B cell (primary cell): ENCODE measurements at regions not wholly inside any gene's neighbourhood (a gene's known extent, or its start where the extent isn't known, plus 50 kb on each side); places are given as distances from the start of the nearest gene placed in this dataset.

Experiments
- ATAC-seq: fragments of 200-7000 bp; cut with Tn5 transposase; one replicate; pipeline ENCODE4 v1.10.0; 2021; ENCODE audit warnings: low read depth, mild to moderate bottlenecking, moderate number of reproducible peaks, moderate library complexity
- CTCF ChIA-PET: fragments of 350-600 bp; sonication (Branson Sonifier 250); formaldehyde crosslinking; loops from one replicate; lab custom pipeline; 2021; ENCODE audit warnings: antibody characterized with exemption, inconsistent platforms; lab: Charles Lee
- POLR2A ChIA-PET: fragments of 350-600 bp; sonication (Branson Sonifier 250); formaldehyde crosslinking; loops from one replicate; lab custom pipeline; 2021; ENCODE audit warnings: antibody characterized with exemption; lab: Charles Lee
- DNase-seq: peaks from one replicate; pipeline ENCODE4 v3.0.0; 2013
- H2AFZ ChIP-seq: 2 replicates; pipeline ENCODE4 v1.6.1; 2012; ENCODE audit warnings: mild to moderate bottlenecking, low read depth, low read length; ENCODE audit not compliant: insufficient read depth, poor library complexity, severe bottlenecking
- H3K27ac ChIP-seq, 2 donors: 1 replicate in 1 of 2; 2 replicates in 1 of 2; pipeline ENCODE4 v1.5.1; 2012 to 2013; ENCODE audit warnings: low read length in 2 of 2, mild to moderate bottlenecking in 2 of 2, moderate library complexity in 1 of 2
- H3K27me3 ChIP-seq, 4 experiments: fragments of 200-600 bp in 1 of 4; sonication (generic) in 1 of 4; replicated peaks in 1 of 4; 1 replicate in 2 of 4; 2 replicates in 2 of 4; pipeline versions ENCODE4 v1.6.1 to v1.7.0; 2013 to 2016; ENCODE audit warnings: low read length in 3 of 4, mild to moderate bottlenecking in 2 of 4, mixed read lengths in 1 of 4, moderate library complexity in 1 of 4; ENCODE audit not compliant: insufficient read depth in 4 of 4, control insufficient read depth in 3 of 4; ENCODE audit errors: control extremely low read depth in 1 of 4
- H3K36me3 ChIP-seq, 2 experiments: replicated peaks in 1 of 2; 1 replicate in 1 of 2; 2 replicates in 1 of 2; pipeline versions ENCODE4 v1.6.1 to v1.7.1; 2013; ENCODE audit warnings: low read length in 1 of 2; ENCODE audit not compliant: insufficient read depth in 2 of 2, control insufficient read depth in 1 of 2; ENCODE audit errors: control extremely low read depth in 1 of 2, extremely low read depth in 1 of 2
- H3K4me1 ChIP-seq, 2 donors: fragments of 200-600 bp in 1 of 2; sonication (generic) in 1 of 2; 1 replicate in 1 of 2; 2 replicates in 1 of 2; pipeline versions ENCODE4 v1.5.1 to v1.6.1; 2013 to 2017; ENCODE audit warnings: low read length in 2 of 2; ENCODE audit not compliant: control insufficient read depth in 2 of 2, insufficient read depth in 2 of 2
- H3K4me2 ChIP-seq: replicated peaks from 2 replicates; pipeline ENCODE3; 2012; ENCODE audit warnings: mild to moderate bottlenecking, low read depth, low read length; ENCODE audit not compliant: poor library complexity, severe bottlenecking
- H3K4me3 ChIP-seq, 5 experiments: fragments of 200-600 bp in 1 of 5; sonication (generic) in 1 of 5; 1 replicate in 3 of 5; 2 replicates in 2 of 5; pipeline versions ENCODE4 v1.5.1 to v1.7.0; 2011 to 2016; ENCODE audit warnings: low read length in 4 of 5, mild to moderate bottlenecking in 4 of 5, low read depth in 2 of 5, control low read depth in 1 of 5, moderate library complexity in 1 of 5; ENCODE audit not compliant: insufficient read depth in 1 of 5; ENCODE audit errors: control extremely low read depth in 1 of 5, extremely low read depth in 1 of 5
- H3K79me2 ChIP-seq: fragments of 200-600 bp; sonication (generic); one replicate; pipeline ENCODE4 v1.6.0; 2016; ENCODE audit warnings: low read length; ENCODE audit not compliant: control insufficient read depth, insufficient read depth
- H3K9ac ChIP-seq: fragments of 200-600 bp; sonication (generic); 2 replicates; pipeline ENCODE4 v1.6.1; 2017; ENCODE audit warnings: mild to moderate bottlenecking, low read length, moderate library complexity
- H3K9me3 ChIP-seq, 3 donors: one replicate each; pipeline versions ENCODE4 v1.6.1 to v1.7.1; 2013; ENCODE audit warnings: low read length in 2 of 3; ENCODE audit not compliant: control insufficient read depth in 2 of 3, insufficient read depth in 1 of 3; ENCODE audit errors: control extremely low read depth in 1 of 3
- H4K20me1 ChIP-seq: 2 replicates; pipeline ENCODE4 v1.6.0; 2012; ENCODE audit warnings: mild to moderate bottlenecking, low read length; ENCODE audit not compliant: insufficient read depth, control insufficient read depth, poor library complexity, severe bottlenecking
- H3K27ac Mint-ChIP-seq: one replicate; pipeline ENCODE4 v1.8.0; 2021; ENCODE audit warnings: mixed read lengths
- H3K27me3 Mint-ChIP-seq: one replicate; pipeline ENCODE4 v1.8.0; 2021; ENCODE audit warnings: mixed read lengths
- H3K4me1 Mint-ChIP-seq: one replicate; pipeline ENCODE4 v1.8.0; 2021; ENCODE audit warnings: mixed read lengths
- H3K4me3 Mint-ChIP-seq: one replicate; pipeline ENCODE4 v1.8.0; 2021; ENCODE audit warnings: mixed read lengths
- H3K9me3 Mint-ChIP-seq: one replicate; pipeline ENCODE4 v1.8.0; 2022; ENCODE audit warnings: mixed read lengths; ENCODE audit not compliant: insufficient read depth
- CTCF ChIP-seq: fragments of 200-600 bp; IDR thresholded peaks from one replicate; pipeline ENCODE4 v1.8.0; 2022; ENCODE audit warnings: antibody characterized with exemption, mild to moderate bottlenecking
- EZH2 ChIP-seq: IDR thresholded peaks from 2 replicates; pipeline ENCODE4 v1.6.1; 2012; ENCODE audit warnings: borderline replicate concordance, low read depth, mild to moderate bottlenecking, moderate library complexity, low read length; ENCODE audit not compliant: insufficient read depth, poor library complexity, severe bottlenecking
- WGBS: methylation state at CpG from one replicate; pipeline ENCODE4 v1.1.5; 2013; ENCODE audit warnings: missing lambda C conversion rate; ENCODE audit not compliant: insufficient coverage; 5-methylcytosine and 5-hydroxymethylcytosine counted together
- intact Hi-C: fragments of 100-400 bp; cut with micrococcal nuclease; formaldehyde crosslinking; loops from one replicate; pipeline ENCODE4 v1.10.0; 2022

- H3K9me3 Mint-ChIP-seq: no peaks in the 10 kb centered on the region
- no peak overlapping the region for H3K27ac ChIP-seq
- no peak overlapping the region for H3K27ac Mint-ChIP-seq
- H3K27me3 Mint-ChIP-seq: no peaks in the 10 kb centered on the region
- H3K9ac ChIP-seq: no peak overlapping the region
- DNase-seq: no peak
- H3K9me3 ChIP-seq: no peaks in the 10 kb centered on the region
- intact Hi-C loops: no loop called here
- H3K4me3 ChIP-seq: no peak overlapping the region
- 100% methylated on average over 2 of the region's 3 CpGs for WGBS
- H3K4me3 Mint-ChIP-seq: no peak overlapping the region
- H3K36me3 ChIP-seq: no peaks in the 10 kb centered on the region
- H3K4me1 Mint-ChIP-seq: no peaks in the 10 kb centered on the region
- H3K4me1 ChIP-seq: no peaks in the 10 kb centered on the region
- H3K79me2 ChIP-seq: no peaks in the 10 kb centered on the region
- H2AFZ ChIP-seq: no peak overlapping the region
- no peak for ATAC-seq
- no peaks in the 10 kb centered on the region for H4K20me1 ChIP-seq
- no peak for TF ChIP-seq EZH2
- no peak for TF ChIP-seq CTCF
- H3K27me3 ChIP-seq: no peaks in the 10 kb centered on the region
- ChIA-PET POLR2A (no interaction called here), CTCF (no interaction called here)
- H3K4me2 ChIP-seq: no peak overlapping the region
Observed at GRCh38 chr11:31884080-31884479, 73.0 kb upstream of the PAX6 start.

- no peaks in the 10 kb centered on the region for H3K9me3 ChIP-seq
- POLR2A ChIA-PET: no interaction called here
- ATAC-seq (no peak), DNase-seq (no peak)
- H2AFZ ChIP-seq: no peak overlapping the region
- Mint-ChIP-seq H3K27me3 (no peaks in the 10 kb centered on the region), H3K4me1 (no peaks in the 10 kb centered on the region), H3K9me3 (no peaks in the 10 kb centered on the region), H3K27ac (no peak overlapping the region), H3K4me3 (no peak overlapping the region)
- H3K4me1 ChIP-seq: no peaks in the 10 kb centered on the region
- intact Hi-C loops: no loop called here
- H3K27me3 ChIP-seq: no peaks in the 10 kb centered on the region
- H3K36me3 ChIP-seq: no peaks in the 10 kb centered on the region
- CTCF ChIA-PET: no interaction called here
- no peak overlapping the region for H3K9ac ChIP-seq
- H3K27ac ChIP-seq: no peak overlapping the region
- no CpG with 5 or more reads among the region's 3 CpGs for WGBS
- no peak overlapping the region for H3K4me2 ChIP-seq
- H3K4me3 ChIP-seq: no peak overlapping the region
- H3K79me2 ChIP-seq: no peaks in the 10 kb centered on the region
- no peaks in the 10 kb centered on the region for H4K20me1 ChIP-seq
- no peak for TF ChIP-seq CTCF
- no peak for TF ChIP-seq EZH2
Observed at GRCh38 chr11:31883435-31883834, 72.3 kb upstream of the PAX6 start.
